ENCODE measurements at regions not wholly inside any gene's neighbourhood (a gene's known extent, or its start where the extent isn't known, plus 50 kb on each side); places are given as distances from the start of the nearest gene placed in this dataset.
"Not testable (repeated sequence)": the region's sequence is repeated elsewhere in the genome, so short reads cannot be mapped to it uniquely, and the experiment has no call there.

DNA sequence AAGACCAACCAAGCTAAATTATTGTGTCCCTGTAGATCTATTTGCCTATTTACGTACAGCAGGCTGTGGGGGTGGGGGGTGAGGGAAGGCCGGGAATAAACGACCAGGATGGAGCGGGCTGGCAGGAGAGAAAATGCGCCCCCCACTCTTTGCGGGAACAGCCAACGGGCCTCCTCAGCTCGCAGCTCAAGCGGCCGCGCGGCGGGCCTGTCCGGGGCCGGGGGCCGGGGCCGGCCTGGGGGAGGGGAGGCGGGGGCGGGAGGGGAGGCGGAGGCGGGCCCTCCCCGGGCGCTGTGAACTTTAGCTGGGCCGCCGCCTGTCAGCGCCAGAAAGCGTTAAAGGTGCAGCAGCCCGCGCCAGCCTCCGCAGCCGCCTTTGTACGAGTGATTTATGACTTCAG, 679.1 kb downstream of the SPATA31A7 start:
- H3K36me3 ChIP-seq (ENCODE audit: insufficient read depth, low read length); H3K4me1 ChIP-seq (ENCODE audit: insufficient read depth, low read length); H3K27me3 ChIP-seq (ENCODE audit: insufficient read depth, low read length, poor library complexity, severe bottlenecking); H3K4me1 Mint-ChIP-seq; H3K4me3 Mint-ChIP-seq; H3K36me3 Mint-ChIP-seq; CTCF ChIA-PET; H3K9me3 ChIP-seq (ENCODE audit: low read length); H3K27ac Mint-ChIP-seq; H3K27ac ChIP-seq (ENCODE audit: low read depth, low read length); POLR2A ChIA-PET; H3K4me3 ChIP-seq (ENCODE audit: low read length); DNase-seq; H3K9me3 Mint-ChIP-seq; H3K27me3 Mint-ChIP-seq: not testable (repeated sequence)

GRCh38 chr9:61872329-61872728, 682.5 kb downstream of the SPATA31A7 start:
- H3K9me3 Mint-ChIP-seq; H3K36me3 Mint-ChIP-seq; DNase-seq; POLR2A ChIA-PET; H3K4me1 Mint-ChIP-seq; H3K27ac ChIP-seq (ENCODE audit: low read depth, low read length); CTCF ChIA-PET; H3K27me3 ChIP-seq (ENCODE audit: insufficient read depth, low read length, poor library complexity, severe bottlenecking); H3K4me1 ChIP-seq (ENCODE audit: insufficient read depth, low read length); H3K27ac Mint-ChIP-seq; H3K9me3 ChIP-seq (ENCODE audit: low read length); H3K36me3 ChIP-seq (ENCODE audit: insufficient read depth, low read length); H3K4me3 Mint-ChIP-seq; H3K27me3 Mint-ChIP-seq; H3K4me3 ChIP-seq (ENCODE audit: low read length): not testable (repeated sequence)
